ENCODE measurements at regions not wholly inside any gene's neighbourhood (a gene's known extent, or its start where the extent isn't known, plus 50 kb on each side); places are given as distances from the start of the nearest gene placed in this dataset.

DNA sequence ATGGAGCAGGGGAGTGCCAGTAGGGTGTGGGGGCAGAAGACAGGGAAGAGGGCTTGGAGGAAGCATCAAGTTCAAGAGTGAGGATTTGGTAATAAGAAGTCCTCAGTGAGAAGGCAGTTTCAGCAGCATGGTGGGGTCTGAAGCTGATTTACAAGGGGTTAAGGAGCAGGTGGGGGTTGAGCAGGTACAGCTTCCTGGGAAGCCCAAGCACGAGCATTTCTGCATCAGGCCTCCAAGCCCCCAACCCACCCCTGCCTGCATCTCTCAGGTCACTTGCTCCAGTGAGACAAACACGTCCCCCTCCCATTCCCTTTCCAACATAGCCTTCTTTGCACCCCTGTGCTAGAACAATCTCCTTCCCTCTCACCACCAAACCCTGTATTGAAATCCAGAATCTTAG lies 574.7 kb downstream of the MATN1 start:
- DNase-seq = no peak
- TF ChIP-seq POLR2A (IDR thresholded peaks at IDR 0.05; ENCODE audit: low read length) (no peak), GATA1 (IDR thresholded peaks at IDR 0.05; ENCODE audit: low read depth, low read length) (no peak)

DNA sequence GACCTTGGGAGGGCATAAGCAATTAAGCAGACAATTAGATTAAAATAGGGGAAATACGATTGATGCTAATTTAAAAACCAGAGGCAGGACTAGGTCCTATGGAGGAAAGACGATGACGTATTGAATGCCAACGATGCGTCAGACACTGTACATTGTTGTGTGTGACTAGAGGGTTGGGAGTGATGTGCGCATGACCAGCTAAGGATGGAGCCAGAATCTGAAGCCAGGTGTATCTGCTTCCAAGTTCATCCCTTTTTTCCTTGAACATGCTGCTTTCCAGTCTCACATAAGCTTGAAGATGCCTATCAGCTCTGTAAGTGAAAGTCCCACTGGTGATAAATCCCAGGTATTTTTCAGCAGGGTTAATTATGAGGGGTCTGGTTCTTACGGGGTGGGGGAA lies 576.2 kb downstream of the MATN1 start:
- DNase-seq = no peak

DNA sequence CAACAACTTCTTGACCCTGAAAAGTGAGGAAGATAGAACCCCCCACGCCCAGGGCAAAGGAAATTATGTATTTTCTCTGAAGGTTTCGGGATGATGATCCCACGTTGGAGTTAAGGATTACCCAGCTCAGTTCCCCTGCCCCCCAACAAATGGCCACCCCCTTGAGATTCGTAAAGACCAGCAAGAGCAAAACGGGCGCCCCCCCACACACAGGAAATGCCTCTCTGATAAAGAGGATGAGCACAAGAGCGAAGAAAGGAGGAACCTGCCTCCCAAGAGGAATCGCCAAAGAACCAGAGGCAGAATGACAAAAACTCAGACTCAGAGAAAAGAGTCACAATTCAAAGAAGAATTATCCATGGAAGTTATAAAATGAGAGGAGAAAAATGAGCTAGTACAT lies 576.9 kb downstream of the MATN1 start:
- TF ChIP-seq GATA1 (IDR thresholded peaks at IDR 0.05; ENCODE audit: low read depth, low read length) (no peak), POLR2A (IDR thresholded peaks at IDR 0.05; ENCODE audit: low read length) (no peak)

More for the DNA sequence above, 576.2 kb downstream of the MATN1 start:
- TF ChIP-seq POLR2A (IDR thresholded peaks at IDR 0.05; ENCODE audit: low read length) (no peak), GATA1 (IDR thresholded peaks at IDR 0.05; ENCODE audit: low read depth, low read length) (no peak)

DNA sequence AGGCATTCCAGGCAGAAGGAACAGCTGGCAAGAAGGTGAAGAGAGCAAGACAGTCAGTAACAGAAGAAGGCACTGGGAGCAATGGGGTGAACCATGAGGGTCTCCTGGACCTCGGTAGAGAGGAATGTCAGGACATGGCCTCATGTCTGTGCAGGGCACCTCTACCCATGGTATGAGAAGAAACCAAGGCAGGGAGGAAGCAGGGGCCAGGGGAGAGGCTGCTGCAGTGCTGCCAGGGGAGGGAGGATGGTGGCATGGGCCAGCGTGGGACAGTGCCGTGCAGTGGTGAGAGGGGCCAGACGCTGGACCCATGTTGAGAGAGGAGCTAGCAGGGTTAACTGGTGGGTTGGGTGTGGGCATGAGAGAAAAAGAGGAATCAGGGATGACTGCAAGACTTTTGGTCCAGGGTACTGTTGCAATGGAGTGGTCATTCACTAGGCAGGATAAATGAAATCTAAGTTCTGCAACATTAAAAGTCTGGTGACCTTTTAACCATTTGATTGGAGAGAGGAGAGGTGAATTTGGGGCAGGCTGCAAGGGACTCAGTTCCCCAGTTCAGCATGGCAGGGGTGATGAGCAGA lies 577.6 kb downstream of the MATN1 start:
- no peak for TF ChIP-seq GATA1 (IDR thresholded peaks at IDR 0.05; ENCODE audit: low read depth, low read length)
- TF ChIP-seq POLR2A (IDR thresholded peaks at IDR 0.05; ENCODE audit: low read length) = no peak
- DNase-seq = no peak

More for the DNA sequence above, 576.9 kb downstream of the MATN1 start:
- no peak for DNase-seq

DNA sequence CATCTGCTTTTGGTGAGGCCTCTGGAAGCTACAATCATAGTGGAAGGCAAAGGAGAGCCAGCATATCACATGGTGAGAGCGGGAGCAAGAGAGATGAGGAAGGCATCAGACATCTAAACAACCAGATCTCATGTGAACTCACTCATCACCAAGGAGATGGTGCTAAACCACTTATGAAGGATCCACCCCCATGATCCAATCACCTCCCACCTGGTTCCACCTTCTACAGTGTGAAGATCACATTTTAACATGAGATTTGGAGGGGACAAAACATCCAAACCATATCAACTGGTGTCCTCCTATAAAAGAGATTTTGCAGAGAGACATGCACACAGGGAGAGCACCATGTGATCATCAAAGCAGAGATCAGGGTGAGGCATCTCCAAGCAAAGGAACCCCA lies 578.6 kb downstream of the MATN1 start:
- TF ChIP-seq GATA1 (IDR thresholded peaks at IDR 0.05; ENCODE audit: low read depth, low read length) = no peak
- TF ChIP-seq POLR2A (IDR thresholded peaks at IDR 0.05; ENCODE audit: low read length) = no peak
- DNase-seq = no peak

DNA sequence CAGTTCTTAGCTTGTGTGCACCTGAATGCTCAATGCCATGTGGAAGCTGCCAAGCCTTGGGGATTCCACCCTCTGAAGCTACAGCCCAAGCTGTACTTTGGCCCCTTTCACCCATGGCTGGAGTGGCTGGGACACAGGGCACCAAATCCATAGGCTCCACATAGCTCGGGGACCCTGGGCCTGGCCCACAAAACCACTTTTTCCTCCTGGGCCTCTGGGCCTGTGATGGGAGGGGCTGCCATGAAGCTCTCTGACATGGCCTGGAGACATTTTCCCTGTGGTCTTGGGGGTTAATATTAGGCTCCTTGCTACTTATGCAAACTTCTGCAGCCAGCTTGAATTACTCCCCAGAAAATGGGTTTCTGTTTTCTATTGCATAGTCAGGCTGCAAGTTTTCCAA lies 579.9 kb downstream of the MATN1 start:
- TF ChIP-seq POLR2A (IDR thresholded peaks at IDR 0.05; ENCODE audit: low read length) = no peak
- TF ChIP-seq GATA1 (IDR thresholded peaks at IDR 0.05; ENCODE audit: low read depth, low read length) = no peak
- DNase-seq = no peak

DNA sequence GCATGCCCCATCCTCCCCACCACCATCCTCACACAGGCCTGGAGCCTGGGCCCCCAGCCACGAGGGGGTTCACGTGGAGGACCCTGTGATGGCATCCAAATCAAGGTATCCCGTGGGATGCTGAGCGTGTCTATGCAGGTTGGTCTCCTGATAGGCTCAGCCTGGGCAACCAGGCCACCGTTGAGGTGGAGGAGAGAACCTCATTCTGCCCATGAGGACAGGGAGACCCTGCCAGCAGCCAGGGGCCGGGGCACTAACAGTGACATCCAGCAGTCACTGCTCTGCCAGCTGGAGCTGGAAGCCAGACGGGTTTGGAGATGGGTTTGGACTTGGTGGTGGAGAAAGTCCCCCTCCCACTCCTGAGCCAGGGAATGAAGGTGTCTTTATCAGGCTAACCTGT lies 582.8 kb downstream of the MATN1 start:
- DNase-seq = no peak
- TF ChIP-seq POLR2A (IDR thresholded peaks at IDR 0.05; ENCODE audit: low read length) (no peak), GATA1 (IDR thresholded peaks at IDR 0.05; ENCODE audit: low read depth, low read length) (no peak)

DNA sequence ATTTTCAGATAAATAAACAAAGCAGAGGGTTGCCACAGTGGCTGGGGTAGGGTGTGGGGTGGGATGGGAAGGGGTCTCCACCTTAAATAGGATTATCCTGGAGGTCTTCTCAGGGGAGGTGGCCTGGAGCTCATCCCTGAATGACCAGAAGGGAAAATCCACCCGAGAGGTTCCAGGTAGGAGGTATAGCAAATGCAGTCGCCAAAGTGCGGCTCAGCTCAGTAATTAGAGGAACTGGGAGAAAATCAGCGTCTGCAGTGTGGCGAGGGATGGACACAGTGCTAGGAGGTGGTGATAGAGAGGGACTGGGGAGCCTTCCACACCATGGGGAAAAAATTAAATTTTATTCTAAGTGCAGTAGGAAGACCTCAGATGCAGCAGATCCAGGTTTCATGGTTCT lies 584.5 kb downstream of the MATN1 start:
- no peak for TF ChIP-seq POLR2A (IDR thresholded peaks at IDR 0.05; ENCODE audit: low read length)
- TF ChIP-seq GATA1 (IDR thresholded peaks at IDR 0.05; ENCODE audit: low read depth, low read length) = no peak
- no peak for DNase-seq

DNA sequence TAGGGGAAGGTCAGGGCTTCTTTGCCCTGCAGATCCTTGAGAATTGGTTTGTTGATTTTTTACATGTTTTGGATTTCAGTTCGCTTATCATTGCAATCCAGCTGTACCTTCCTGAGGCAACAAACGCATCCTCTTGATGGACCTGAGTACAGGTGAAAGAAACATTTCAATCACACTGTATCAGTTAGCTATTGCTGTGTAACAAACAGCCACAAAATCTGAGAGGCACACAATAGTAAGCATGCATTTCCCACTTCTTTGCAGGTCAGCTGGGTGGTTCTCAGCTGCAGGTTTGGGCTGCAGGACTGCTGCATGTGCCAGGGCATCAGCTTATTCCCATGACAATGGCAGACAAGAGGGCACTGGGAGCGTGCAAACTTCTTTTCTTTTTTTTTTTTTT lies 586.4 kb downstream of the MATN1 start:
- no peak for DNase-seq
- TF ChIP-seq GATA1 (IDR thresholded peaks at IDR 0.05; ENCODE audit: low read depth, low read length) (no peak), POLR2A (IDR thresholded peaks at IDR 0.05; ENCODE audit: low read length) (no peak)

DNA sequence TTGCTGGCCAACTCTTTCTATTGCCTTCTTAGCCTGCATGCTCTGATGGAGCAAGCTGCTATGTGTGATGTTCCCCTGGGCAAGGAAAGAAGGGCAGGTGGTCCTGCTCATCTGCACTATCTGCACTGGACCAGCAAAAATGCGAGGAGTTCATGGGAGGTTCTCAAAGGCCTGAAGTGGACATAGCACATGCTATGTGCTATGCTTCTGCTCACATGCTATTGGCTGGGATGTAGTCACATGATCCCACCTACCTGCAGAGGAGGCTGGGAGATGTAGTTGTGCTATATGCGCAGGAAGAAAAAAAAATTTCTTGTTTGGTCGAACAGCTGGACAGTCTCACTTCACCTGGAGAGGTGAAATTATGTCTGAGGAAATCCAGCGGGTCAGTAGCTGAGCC lies 587.7 kb downstream of the MATN1 start:
- no peak for DNase-seq
- TF ChIP-seq POLR2A (IDR thresholded peaks at IDR 0.05; ENCODE audit: low read length) (no peak), GATA1 (IDR thresholded peaks at IDR 0.05; ENCODE audit: low read depth, low read length) (no peak)

DNA sequence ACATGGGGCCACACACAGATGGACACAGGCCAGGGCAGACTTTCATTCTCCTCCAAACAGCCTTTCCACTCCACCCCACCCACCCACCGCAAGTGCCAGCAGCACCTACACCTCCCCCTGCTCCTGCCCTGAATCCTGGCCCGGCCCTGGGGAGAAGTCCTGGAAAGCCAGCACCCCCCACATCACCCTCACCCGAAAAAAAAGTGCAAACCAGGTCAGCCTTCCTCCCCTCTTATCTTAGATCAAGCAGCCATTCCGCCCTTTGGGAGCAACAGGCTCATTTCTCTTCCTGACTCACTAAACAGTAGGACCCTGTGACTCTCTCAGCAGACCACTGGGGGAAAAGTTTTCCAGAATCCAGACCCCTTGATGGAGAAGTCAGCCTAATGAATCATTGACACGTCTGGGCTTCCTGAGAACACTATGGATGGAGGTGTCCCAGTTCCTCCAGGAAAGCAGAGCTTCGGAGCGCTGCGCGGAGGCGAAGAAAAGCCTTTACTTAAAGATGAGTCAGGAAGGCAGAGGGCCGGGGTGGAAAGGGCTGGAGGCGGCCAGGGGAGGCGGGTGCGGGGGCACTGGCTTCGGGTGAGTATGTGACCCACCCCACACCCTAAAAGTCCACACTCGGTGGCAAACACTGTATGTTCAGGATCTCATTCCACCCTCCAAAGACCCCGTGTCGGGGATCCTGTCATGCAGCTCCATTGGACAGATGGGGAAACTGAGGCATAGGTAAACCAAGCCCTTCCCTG lies 588.7 kb downstream of the MATN1 start:
- peak in 1 of 2 experiments; percentile 18 for DNase-seq
- TF ChIP-seq GATA1 (IDR thresholded peaks at IDR 0.05; ENCODE audit: low read depth, low read length) = no peak
- no peak for TF ChIP-seq POLR2A (IDR thresholded peaks at IDR 0.05; ENCODE audit: low read length)

DNA sequence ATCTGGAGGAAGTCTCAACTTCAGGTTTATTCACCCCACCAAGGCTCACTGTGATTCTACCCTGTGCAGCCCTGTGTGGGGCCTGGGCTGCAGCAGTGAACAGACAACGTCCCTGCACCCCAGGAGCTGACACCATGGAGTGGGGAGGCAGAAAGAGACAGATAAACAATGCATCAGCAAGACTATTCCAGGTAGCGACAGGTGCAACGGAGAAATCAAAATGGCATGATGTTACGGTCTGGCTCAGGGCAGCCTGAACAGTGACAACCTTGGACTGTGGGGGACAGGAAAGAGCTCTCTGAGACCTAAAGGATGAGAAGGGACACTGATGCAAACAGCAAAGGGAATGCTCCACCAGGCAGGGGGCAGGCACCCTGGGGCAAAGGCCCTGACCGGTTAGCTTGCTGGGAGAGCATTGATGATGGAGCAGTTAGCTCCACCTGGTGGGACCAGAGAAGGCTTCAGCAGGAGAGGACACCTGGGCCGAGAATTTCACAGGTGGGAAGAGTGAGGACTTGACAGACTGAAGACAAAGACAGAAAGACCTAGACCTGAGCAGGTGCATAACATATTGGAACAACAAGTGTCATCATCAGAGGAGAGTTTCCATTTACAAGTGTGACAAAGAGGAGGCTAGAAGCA lies 589.9 kb downstream of the MATN1 start:
- TF ChIP-seq POLR2A (IDR thresholded peaks at IDR 0.05; ENCODE audit: low read length) (no peak), GATA1 (IDR thresholded peaks at IDR 0.05; ENCODE audit: low read depth, low read length) (no peak)
- DNase-seq = no peak

DNA sequence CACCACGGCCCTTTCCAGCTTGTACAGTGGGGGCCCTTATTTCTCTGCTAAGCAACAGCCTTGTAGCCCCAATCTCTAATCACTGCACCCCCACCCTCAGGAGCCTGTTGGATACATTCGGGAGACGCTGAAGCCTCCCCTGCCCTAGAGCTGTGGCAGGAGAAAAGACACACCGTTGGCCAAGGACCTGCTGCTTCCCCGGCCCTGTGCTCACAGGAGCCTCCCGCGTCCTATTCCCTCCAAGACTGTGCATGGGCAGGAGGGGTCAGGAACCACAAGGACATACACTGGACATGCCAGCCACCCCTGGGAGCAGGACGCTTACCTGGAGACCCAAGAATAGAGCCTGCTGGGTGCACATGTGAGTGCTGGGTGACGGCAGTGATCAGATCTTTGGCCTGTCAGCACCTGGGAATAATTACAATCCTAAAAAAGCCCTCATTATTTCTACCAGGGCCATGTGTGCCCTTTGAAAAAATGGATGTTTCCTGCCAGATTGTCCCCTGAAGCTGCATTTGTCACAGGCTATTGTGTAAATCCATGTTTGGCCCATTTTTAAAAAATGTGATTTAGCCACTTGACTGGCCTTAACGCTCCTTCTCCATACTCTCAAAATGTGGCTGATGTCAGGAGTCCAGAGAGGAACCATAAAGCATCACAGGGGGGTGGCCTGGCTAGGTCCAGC lies 590.6 kb downstream of the MATN1 start:
- no peak for TF ChIP-seq GATA1 (IDR thresholded peaks at IDR 0.05; ENCODE audit: low read depth, low read length)
- no peak for TF ChIP-seq POLR2A (IDR thresholded peaks at IDR 0.05; ENCODE audit: low read length)
- no peak for DNase-seq

DNA sequence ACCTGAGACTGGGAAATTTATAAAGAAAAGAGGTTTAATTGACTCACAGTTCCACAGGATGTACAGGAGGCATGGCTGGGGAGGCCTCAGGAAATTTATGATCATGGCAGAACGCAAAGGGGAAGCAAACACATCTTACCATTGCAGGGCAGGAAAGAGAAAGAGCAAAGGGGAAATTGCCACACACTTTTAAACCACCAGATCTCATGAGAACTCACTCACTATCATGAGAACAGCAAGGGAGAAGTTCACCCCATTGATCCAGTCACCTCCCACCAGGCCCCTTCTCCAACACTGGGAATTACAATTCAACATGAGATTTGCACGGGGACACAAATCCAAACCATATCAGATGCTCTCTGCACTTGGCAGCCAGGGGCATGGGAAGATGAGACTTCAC lies 592.8 kb downstream of the MATN1 start:
- DNase-seq = peak in 1 of 2 experiments; percentile 19

Measured in erythroblast (primary cell).